Keratinocyte (primary cell): ENCODE measurements at regions not wholly inside any gene's neighbourhood (a gene's known extent, or its start where the extent isn't known, plus 50 kb on each side); places are given as distances from the start of the nearest gene placed in this dataset.

ENCODE experiments used
- DNase-seq: peaks from one replicate; pipeline ENCODE4 v3.0.0-alpha.2; 2011; ENCODE audit warnings: low read depth, missing footprints, low spot score
- FAIRE-seq: peaks from 2 replicates; lab custom pipeline; 2011; peaks lifted over from hg19 to GRCh38; lab: Jason Lieb, UNC
- H2AFZ ChIP-seq: 2 replicates; pipeline ENCODE4 v1.6.0; 2012; ENCODE audit warnings: low read length, control low read depth, inconsistent platforms; ENCODE audit not compliant: control insufficient read depth
- H3K27ac ChIP-seq: 2 replicates; pipeline ENCODE4 v1.5.1; 2011; ENCODE audit warnings: low read length; ENCODE audit not compliant: control insufficient read depth, insufficient read depth
- H3K27me3 ChIP-seq: 3 replicates; pipeline ENCODE4 v1.6.0; 2011; ENCODE audit warnings: low read length; ENCODE audit not compliant: control insufficient read depth, insufficient read depth; ENCODE audit errors: extremely low read depth
- H3K36me3 ChIP-seq, 2 experiments: 2 replicates in 1 of 2; 3 replicates in 1 of 2; pipeline ENCODE4 v1.5.1; 2011; ENCODE audit warnings: low read length in 2 of 2, mild to moderate bottlenecking in 1 of 2; ENCODE audit not compliant: control insufficient read depth in 2 of 2, insufficient read depth in 2 of 2; ENCODE audit errors: extremely low read depth in 1 of 2
- H3K4me1 ChIP-seq: 3 replicates; pipeline ENCODE4 v1.5.1; 2011; ENCODE audit warnings: low read length; ENCODE audit not compliant: control insufficient read depth, insufficient read depth; ENCODE audit errors: extremely low read depth
- H3K4me2 ChIP-seq: 3 replicates; pipeline ENCODE4 v1.6.0; 2011; ENCODE audit warnings: low read depth, low read length; ENCODE audit not compliant: control insufficient read depth, insufficient read depth; ENCODE audit errors: extremely low read depth
- H3K4me3 ChIP-seq, 3 experiments: fragments of 200-600 bp in 1 of 3; sonication (generic) in 1 of 3; 2 replicates in 2 of 3; 3 replicates in 1 of 3; pipeline ENCODE4 v1.5.1; 2011 to 2016; ENCODE audit warnings: low read length in 3 of 3, mild to moderate bottlenecking in 3 of 3, control low read depth in 2 of 3, inconsistent platforms in 1 of 3, low read depth in 1 of 3, mixed read lengths in 1 of 3, mixed run types in 1 of 3, moderate library complexity in 1 of 3; ENCODE audit not compliant: control insufficient read depth in 2 of 3, insufficient read depth in 2 of 3; ENCODE audit errors: extremely low read depth in 1 of 3
- H3K79me2 ChIP-seq: 2 replicates; pipeline ENCODE4 v1.6.0; 2012; ENCODE audit warnings: low read length; ENCODE audit not compliant: control insufficient read depth, insufficient read depth
- H3K9ac ChIP-seq: 3 replicates; pipeline ENCODE4 v1.6.0; 2011; ENCODE audit warnings: low read length; ENCODE audit not compliant: control insufficient read depth, insufficient read depth; ENCODE audit errors: extremely low read depth
- H3K9me1 ChIP-seq: 3 replicates; pipeline ENCODE4 v1.6.0; 2011; ENCODE audit warnings: low read length; ENCODE audit not compliant: control insufficient read depth, insufficient read depth; ENCODE audit errors: extremely low read depth
- H3K9me3 ChIP-seq: 2 replicates; pipeline ENCODE4 v1.5.1; 2012; ENCODE audit warnings: low read depth, low read length; ENCODE audit not compliant: control insufficient read depth
- H4K20me1 ChIP-seq: 3 replicates; pipeline ENCODE4 v1.6.0; 2011; ENCODE audit warnings: low read length; ENCODE audit not compliant: control insufficient read depth, insufficient read depth; ENCODE audit errors: extremely low read depth
- EZH2 ChIP-seq: IDR thresholded peaks from one replicate; pipeline ENCODE4 v1.6.1; 2012; ENCODE audit warnings: inconsistent platforms, mild to moderate bottlenecking, low read length, moderate library complexity
- dilution Hi-C: fragments of 300-500 bp; cut with MboI; formaldehyde crosslinking; loops from one replicate; pipeline ENCODE4 v1.7.0; 2020; ENCODE audit warnings: low sequenced_read_pairs; ENCODE audit not compliant: extremely low pct_ligation_motif_present
- TF ChIP-seq, protein P1 (sequence below), 3 experiments: IDR thresholded peaks in 1 of 3; conservative IDR thresholded peaks in 1 of 3; optimal IDR thresholded peaks in 1 of 3; 2 replicates in 2 of 3; 3 replicates in 1 of 3; pipeline versions ENCODE3 to v1.5.1; 2011; ENCODE audit warnings: low read length in 3 of 3, mild to moderate bottlenecking in 3 of 3, moderate library complexity in 2 of 3, control low read depth in 1 of 3, inconsistent platforms in 1 of 3; ENCODE audit not compliant: insufficient read depth in 2 of 3; ENCODE audit errors: extremely low read depth in 1 of 3

DNA sequence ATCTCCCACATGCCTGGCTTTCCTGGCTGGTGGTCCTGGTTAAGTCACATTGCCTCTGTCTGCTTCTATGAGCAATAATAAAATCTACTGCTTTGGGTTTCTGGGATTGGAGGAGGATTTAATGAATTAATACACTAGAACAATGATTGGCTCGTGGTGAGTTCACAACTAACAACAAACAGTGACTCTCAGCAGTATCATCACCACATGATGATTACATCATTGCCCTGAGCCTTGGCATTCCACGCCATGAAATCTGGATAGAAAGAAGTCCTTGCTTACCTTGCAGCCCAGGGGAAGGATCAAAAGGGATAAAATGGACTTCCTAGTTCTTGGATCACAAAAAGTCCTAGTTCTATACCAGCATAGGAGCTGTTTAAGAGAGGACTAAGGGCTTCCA lies 1069.0 kb downstream of the VRK1 start:
- DNase-seq (peak; percentile 9), FAIRE-seq (peak; percentile 57)
- no peak for TF ChIP-seq EZH2
- TF ChIP-seq, protein P1, sequence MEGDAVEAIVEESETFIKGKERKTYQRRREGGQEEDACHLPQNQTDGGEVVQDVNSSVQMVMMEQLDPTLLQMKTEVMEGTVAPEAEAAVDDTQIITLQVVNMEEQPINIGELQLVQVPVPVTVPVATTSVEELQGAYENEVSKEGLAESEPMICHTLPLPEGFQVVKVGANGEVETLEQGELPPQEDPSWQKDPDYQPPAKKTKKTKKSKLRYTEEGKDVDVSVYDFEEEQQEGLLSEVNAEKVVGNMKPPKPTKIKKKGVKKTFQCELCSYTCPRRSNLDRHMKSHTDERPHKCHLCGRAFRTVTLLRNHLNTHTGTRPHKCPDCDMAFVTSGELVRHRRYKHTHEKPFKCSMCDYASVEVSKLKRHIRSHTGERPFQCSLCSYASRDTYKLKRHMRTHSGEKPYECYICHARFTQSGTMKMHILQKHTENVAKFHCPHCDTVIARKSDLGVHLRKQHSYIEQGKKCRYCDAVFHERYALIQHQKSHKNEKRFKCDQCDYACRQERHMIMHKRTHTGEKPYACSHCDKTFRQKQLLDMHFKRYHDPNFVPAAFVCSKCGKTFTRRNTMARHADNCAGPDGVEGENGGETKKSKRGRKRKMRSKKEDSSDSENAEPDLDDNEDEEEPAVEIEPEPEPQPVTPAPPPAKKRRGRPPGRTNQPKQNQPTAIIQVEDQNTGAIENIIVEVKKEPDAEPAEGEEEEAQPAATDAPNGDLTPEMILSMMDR (optimal IDR thresholded peaks at IDR 0.05 in 1 of 3, IDR thresholded peaks at IDR 0.05 in 1 of 3, conservative IDR thresholded peaks at IDR 0.05 in 1 of 3; ENCODE audit: extremely low read depth in 1 of 3, insufficient read depth in 2 of 3, low read length in 3 of 3) = no peak
- no peak overlapping the region for H3K4me2 ChIP-seq
- no peaks in the 10 kb centered on the region for H3K27me3 ChIP-seq
- no peaks in the 10 kb centered on the region for H3K9me1 ChIP-seq
- H3K4me3 ChIP-seq = no peak overlapping the region
- dilution Hi-C loops = no loop called here
- no peaks in the 10 kb centered on the region for H3K79me2 ChIP-seq
- H2AFZ ChIP-seq = no peak overlapping the region
- no peaks in the 10 kb centered on the region for H4K20me1 ChIP-seq
- no peaks in the 10 kb centered on the region for H3K9me3 ChIP-seq
- H3K9ac ChIP-seq = no peak overlapping the region
- H3K27ac ChIP-seq = no peak overlapping the region
- H3K4me1 ChIP-seq = peaks cover 5% of the 10 kb centered on the region
- H3K36me3 ChIP-seq = no peaks in the 10 kb centered on the region

DNA sequence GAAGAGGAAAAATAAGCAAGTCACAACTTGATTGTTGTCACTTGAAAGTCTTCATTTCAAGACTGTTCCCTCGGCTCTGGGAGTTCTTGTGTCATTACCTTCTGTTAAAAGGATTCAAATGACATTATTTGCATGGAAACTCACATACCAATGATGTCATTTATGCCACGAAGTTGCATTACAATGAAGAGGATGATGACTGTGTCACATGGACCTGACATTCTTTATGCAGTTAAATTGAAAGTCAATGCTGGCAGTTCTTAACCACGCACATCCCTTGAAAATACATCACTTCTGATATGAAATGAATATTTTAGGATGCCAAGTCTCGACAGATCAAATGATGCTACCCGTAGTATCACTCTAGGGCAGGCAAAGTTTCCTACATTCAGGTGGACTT lies 1069.5 kb downstream of the VRK1 start:
- Histone ChIP-seq H3K4me2 (no peak overlapping the region), H4K20me1 (no peaks in the 10 kb centered on the region), H3K79me2 (no peaks in the 10 kb centered on the region), H3K27me3 (no peaks in the 10 kb centered on the region), H2AFZ (no peak overlapping the region), H3K36me3 (no peaks in the 10 kb centered on the region), H3K27ac (no peak overlapping the region), H3K9me1 (no peaks in the 10 kb centered on the region), H3K9me3 (no peaks in the 10 kb centered on the region), H3K4me3 (no peak overlapping the region), H3K4me1 (peaks cover 5% of the 10 kb centered on the region), H3K9ac (no peak overlapping the region)
- no peak for DNase-seq
- no peak for FAIRE-seq
- no peak for TF ChIP-seq EZH2
- TF ChIP-seq, protein P1 (optimal IDR thresholded peaks at IDR 0.05 in 1 of 3, IDR thresholded peaks at IDR 0.05 in 1 of 3, conservative IDR thresholded peaks at IDR 0.05 in 1 of 3; ENCODE audit: extremely low read depth in 1 of 3, insufficient read depth in 2 of 3, low read length in 3 of 3) = no peak
- dilution Hi-C loops = no loop called here
